ENCODE measurements at regions not wholly inside any gene's neighbourhood (a gene's known extent, or its start where the extent isn't known, plus 50 kb on each side); places are given as distances from the start of the nearest gene placed in this dataset.

DNA sequence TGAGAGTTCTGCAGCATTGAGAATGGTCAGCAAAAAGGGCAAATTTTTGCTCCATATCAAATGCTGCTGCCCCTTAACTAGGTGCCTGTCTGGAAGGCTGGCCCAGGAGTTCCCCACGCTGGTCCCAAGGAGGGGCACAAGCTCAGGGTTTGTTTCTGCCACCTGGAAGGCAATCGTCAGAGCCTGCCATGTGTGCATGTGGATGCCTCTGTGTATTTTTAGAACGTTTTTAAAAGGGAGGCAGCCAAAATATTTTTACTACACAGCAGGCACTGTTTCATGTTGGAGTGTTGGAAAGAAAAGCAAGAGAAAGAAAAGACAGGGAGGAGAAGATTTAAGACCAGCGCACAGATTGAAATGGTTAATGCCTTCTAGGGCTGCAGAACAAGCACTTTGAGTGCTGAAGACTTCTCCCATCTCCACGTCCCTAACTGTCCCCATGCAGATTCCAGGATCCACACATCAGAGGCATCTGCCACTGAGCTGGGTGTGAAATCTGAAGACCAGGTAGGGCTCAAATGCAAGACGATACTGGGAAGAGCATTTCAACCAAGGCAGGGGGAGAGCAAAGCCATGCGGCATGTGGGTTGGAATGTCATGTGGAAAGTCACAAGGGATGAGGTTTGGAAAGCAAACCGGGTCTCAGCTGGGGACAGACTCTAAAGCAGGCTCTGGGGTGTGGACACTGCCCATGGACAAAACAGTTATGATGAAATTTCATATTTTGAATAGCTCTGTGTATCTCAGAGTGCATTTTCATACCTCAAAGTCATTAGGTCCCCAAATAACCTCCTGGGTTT, 557.2 kb downstream of the BCL11B start:
- TF ChIP-seq EZH2 (IDR thresholded peaks at IDR 0.05; ENCODE audit: insufficient read depth, poor library complexity, severe bottlenecking) (no peak), EZH2phosphoT487 (IDR thresholded peaks at IDR 0.05; ENCODE audit: insufficient read depth, low read depth) (no peak)

Data from GM23248 (cell line).